K562 (cell line): ENCODE measurements at regions not wholly inside any gene's neighbourhood (a gene's known extent, or its start where the extent isn't known, plus 50 kb on each side); places are given as distances from the start of the nearest gene placed in this dataset.

Source experiments
- ATAC-seq: fragments of 200-7000 bp; cut with Tn5 transposase; 3 replicates; pipeline ENCODE4 v1.9.1; 2020; ENCODE audit warnings: moderate library complexity
- BruUV-seq: library from RNA; stranded (reverse); fragments of 400-500 nt; replicated peaks from 2 replicates; lab custom pipeline; 2021; lab: Mats Ljungman, UMichigan
- CTCF ChIA-PET: fragments of 300-600 bp; formaldehyde crosslinking; extraction: SDS; loops from one replicate; lab custom pipeline; 2021; ENCODE audit warnings: low intra/inter-chr PET ratio; lab: Yijun Ruan, JAX
- POLR2A ChIA-PET: fragments of 300-600, 350-650 bp; sonication (Branson Sonifier 250); formaldehyde crosslinking; extraction: SDS; loops from one replicate; lab custom pipeline; 2021; ENCODE audit warnings: antibody characterized with exemption, inconsistent platforms; lab: Yijun Ruan, JAX
- DNase-seq, 4 experiments: peaks; one replicate each; pipeline versions ENCODE4 v3.0.0 to v3.0.0-alpha.2; 2011 to 2018; ENCODE audit warnings: low spot score in 3 of 4, mixed read lengths in 3 of 4; ENCODE audit errors: extremely low read depth in 1 of 4
- FAIRE-seq: peaks from 2 replicates; lab custom pipeline; 2011; peaks lifted over from hg19 to GRCh38; lab: Jason Lieb, UNC
- H2AFZ ChIP-seq: 2 replicates; pipeline ENCODE4 v1.6.0; 2011; ENCODE audit warnings: low read depth, low read length, control low read depth, inconsistent platforms
- H3K27ac ChIP-seq: fragments of 200-600 bp; 3 replicates; pipeline ENCODE4 v1.8.0; 2011; ENCODE audit warnings: low read depth, mild to moderate bottlenecking, control low read depth, inconsistent platforms, low read length, moderate library complexity, mixed read lengths; ENCODE audit errors: extremely low read depth
- H3K27me3 ChIP-seq, 2 experiments: fragments of 300-600 bp in 1 of 2; 2 replicates in 1 of 2; 3 replicates in 1 of 2; pipeline versions ENCODE4 v1.6.0 to v1.8.0; 2011; ENCODE audit warnings: inconsistent platforms in 2 of 2, low read length in 2 of 2, mild to moderate bottlenecking in 1 of 2, mixed read lengths in 1 of 2, moderate library complexity in 1 of 2; ENCODE audit not compliant: control insufficient read depth in 2 of 2, insufficient read depth in 2 of 2
- H3K36me3 ChIP-seq: fragments of 300-600 bp; 3 replicates; pipeline ENCODE4 v1.8.0; 2011; ENCODE audit warnings: mild to moderate bottlenecking, low read length, inconsistent platforms; ENCODE audit not compliant: control insufficient read depth, insufficient read depth
- H3K4me1 ChIP-seq, 2 experiments: fragments of 200-600 bp in 1 of 2; replicated peaks in 1 of 2; 2 replicates in 1 of 2; 3 replicates in 1 of 2; pipeline versions ENCODE4 v1.5.1 to v1.8.0; 2011; ENCODE audit warnings: inconsistent platforms in 2 of 2, low read length in 2 of 2, mild to moderate bottlenecking in 1 of 2, mixed read lengths in 1 of 2, moderate library complexity in 1 of 2; ENCODE audit not compliant: control insufficient read depth in 2 of 2, insufficient read depth in 2 of 2
- H3K4me2 ChIP-seq: 2 replicates; pipeline ENCODE4 v1.6.1; 2011; ENCODE audit warnings: low read length, control low read depth, inconsistent platforms, mixed read lengths; ENCODE audit not compliant: insufficient read depth
- H3K4me3 ChIP-seq: fragments of 200-600 bp; sonication (generic), shearing (Covaris generic); 2 replicates; pipeline ENCODE4 v1.5.1; 2016; ENCODE audit warnings: control low read depth, inconsistent platforms
- H3K79me2 ChIP-seq: fragments of 200-600 bp; 3 replicates; pipeline ENCODE4 v1.8.0; 2011; ENCODE audit warnings: low read length, inconsistent platforms; ENCODE audit not compliant: control insufficient read depth, insufficient read depth
- H3K9ac ChIP-seq, 2 experiments: 2 replicates each; pipeline versions ENCODE4 v1.6.0 to v1.6.1; 2011; ENCODE audit warnings: low read depth in 2 of 2, low read length in 2 of 2, control low read depth in 1 of 2, inconsistent platforms in 1 of 2, mild to moderate bottlenecking in 1 of 2, mixed read lengths in 1 of 2; ENCODE audit not compliant: insufficient read depth in 1 of 2
- H3K9me1 ChIP-seq: one replicate; pipeline ENCODE4 v1.6.0; 2011; ENCODE audit warnings: inconsistent platforms, mild to moderate bottlenecking, low read length, moderate library complexity; ENCODE audit not compliant: control insufficient read depth, insufficient read depth
- H3K9me3 ChIP-seq: replicated peaks from 2 replicates; pipeline ENCODE4 v1.5.1; 2011; ENCODE audit warnings: low read depth, low read length, inconsistent platforms; ENCODE audit not compliant: control insufficient read depth, insufficient read depth
- H4K20me1 ChIP-seq: replicated peaks from 2 replicates; pipeline ENCODE4 v1.6.1; 2011; ENCODE audit warnings: low read length, inconsistent platforms, mixed read lengths; ENCODE audit not compliant: control insufficient read depth, insufficient read depth
- ADNP ChIP-seq: fragments of 200-800 bp; sonication (Bioruptor generic); IDR thresholded peaks from 2 replicates; pipeline ENCODE4 v1.6.1; 2016; ENCODE audit warnings: missing genetic modification characterization, missing compliant biosample characterization
- CAMTA2 ChIP-seq: fragments of 250-450 bp; sonication (Bioruptor Pico); conservative IDR thresholded peaks from 2 replicates; pipeline ENCODE4 v1.5.1; 2022
- ESRRA ChIP-seq: fragments of 450-650 bp; IDR thresholded peaks from 2 replicates; pipeline ENCODE4 v1.6.1; 2014; ENCODE audit warnings: low read depth, mild to moderate bottlenecking, moderate library complexity, borderline replicate concordance
- GABPA ChIP-seq: fragments of 200-800 bp; sonication (Bioruptor generic); conservative IDR thresholded peaks from 2 replicates; pipeline ENCODE4 v1.6.1; 2016; ENCODE audit warnings: low read depth, missing genetic modification characterization, missing compliant biosample characterization
- GATAD2A ChIP-seq: fragments of 450-650 bp; IDR thresholded peaks from 2 replicates; pipeline ENCODE4 v1.6.1; 2017
- KAT2B ChIP-seq: IDR thresholded peaks from one replicate; pipeline ENCODE4 v1.6.1; 2012; ENCODE audit warnings: low read depth, mild to moderate bottlenecking, control low read depth, inconsistent platforms, low read length, moderate library complexity
- MCM5 ChIP-seq: fragments of 450-650 bp; IDR thresholded peaks from 2 replicates; pipeline ENCODE4 v1.6.1; 2016; ENCODE audit warnings: low read depth
- SRF ChIP-seq, 2 experiments: fragments of 250-450, 450-650 bp in 1 of 2; sonication (Bioruptor Pico) in 1 of 2; sonication (generic) in 1 of 2; formaldehyde crosslinking; IDR thresholded peaks; 2 replicates each; pipeline versions ENCODE4 v1.5.0 to v1.5.1; 2020 to 2022; ENCODE audit warnings: mild to moderate bottlenecking in 1 of 2, missing genetic modification reagents in 1 of 2
- TRIM24 ChIP-seq, 2 experiments: fragments of 450-650 bp; IDR thresholded peaks; 2 replicates each; pipeline ENCODE4 v1.6.1; 2016
- ZNF24 ChIP-seq: fragments of 450-650 bp; IDR thresholded peaks from 2 replicates; pipeline ENCODE4 v1.6.1; 2016
- ZNF282 ChIP-seq: sonication (generic); formaldehyde crosslinking; IDR thresholded peaks from 2 replicates; pipeline ENCODE4 v1.8.1; 2023; ENCODE audit warnings: missing genetic modification reagents
- WGBS: fragments of 100-300 bp; shearing (Covaris generic); methylation state at CpG from one replicate; pipeline ENCODE4 v1.1.6; 2016; ENCODE audit warnings: low coverage, mixed read lengths; ENCODE audit not compliant: insufficient coverage; ENCODE audit errors: missing lambda C conversion rate; 5-methylcytosine and 5-hydroxymethylcytosine counted together
- in situ Hi-C: fragments of 300-500 bp; cut with MboI; formaldehyde crosslinking; loops from 4 replicates; pipeline ENCODE4 v1.15.0; 2018; ENCODE audit warnings: inconsistent platforms, mixed read lengths
- intact Hi-C: fragments of 100-400 bp; cut with micrococcal nuclease; formaldehyde crosslinking; loops from 2 replicates; pipeline ENCODE4 v1.14.2; 2022
- TF ChIP-seq, protein P1 (sequence below): fragments of 450-650 bp; IDR thresholded peaks from 2 replicates; pipeline ENCODE4 v1.7.1; 2018; ENCODE audit warnings: mild to moderate bottlenecking, low read depth; ENCODE audit not compliant: partially characterized antibody

DNA sequence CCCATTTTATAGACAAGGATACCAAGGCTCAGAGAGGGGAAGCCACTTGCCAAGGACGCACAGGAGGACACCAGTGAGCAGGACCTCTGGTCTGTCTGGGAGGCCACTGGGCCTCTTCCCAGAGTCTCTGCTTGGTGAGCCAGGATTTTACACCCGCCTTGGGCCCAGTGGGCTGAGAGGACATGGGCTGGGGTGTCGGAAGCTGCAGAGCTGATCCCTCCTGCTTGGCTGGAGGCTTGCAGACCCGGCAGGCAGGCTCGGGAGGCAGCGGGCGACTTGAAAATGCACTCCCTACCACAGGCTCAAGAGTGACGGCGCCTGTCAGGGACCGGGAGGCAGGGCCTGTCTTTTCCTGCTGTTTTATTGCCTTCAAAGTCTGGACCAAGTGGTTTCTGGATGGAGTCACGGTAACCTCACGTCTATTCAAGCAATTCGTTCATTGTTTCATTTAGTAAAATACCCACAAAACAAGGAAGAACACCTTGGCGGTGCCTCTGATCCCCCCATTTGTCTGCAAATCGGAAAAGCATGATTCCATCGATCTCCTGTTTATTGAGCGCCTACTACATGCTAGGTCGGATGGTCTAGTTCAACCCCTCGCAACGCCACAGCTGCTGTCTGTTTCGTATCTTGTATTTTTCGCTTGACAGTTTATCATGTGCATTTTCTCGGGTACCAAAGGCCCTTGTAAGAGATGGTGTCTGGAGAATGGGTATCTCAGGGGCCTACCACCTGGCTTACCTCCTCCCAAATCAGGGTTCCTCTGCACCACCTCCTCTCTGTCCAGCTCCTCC, 108.1 kb upstream of the IER5L start:
- no peak overlapping the region for H3K4me2 ChIP-seq
- H3K36me3 ChIP-seq: no peaks in the 10 kb centered on the region
- no peak for TF ChIP-seq MCM5
- no peak for TF ChIP-seq GABPA
- TF ChIP-seq TRIM24 (IDR thresholded peaks at IDR 0.05): no peak
- TF ChIP-seq ESRRA: no peak
- no peak for TF ChIP-seq GATAD2A
- no peak for TF ChIP-seq CAMTA2
- no peak for TF ChIP-seq SRF (CRISPR knock-in tag; IDR thresholded peaks at IDR 0.05)
- TF ChIP-seq ZNF282 (CRISPR knock-in tag): no peak
- no peak for TF ChIP-seq KAT2B
- TF ChIP-seq, protein P1, sequence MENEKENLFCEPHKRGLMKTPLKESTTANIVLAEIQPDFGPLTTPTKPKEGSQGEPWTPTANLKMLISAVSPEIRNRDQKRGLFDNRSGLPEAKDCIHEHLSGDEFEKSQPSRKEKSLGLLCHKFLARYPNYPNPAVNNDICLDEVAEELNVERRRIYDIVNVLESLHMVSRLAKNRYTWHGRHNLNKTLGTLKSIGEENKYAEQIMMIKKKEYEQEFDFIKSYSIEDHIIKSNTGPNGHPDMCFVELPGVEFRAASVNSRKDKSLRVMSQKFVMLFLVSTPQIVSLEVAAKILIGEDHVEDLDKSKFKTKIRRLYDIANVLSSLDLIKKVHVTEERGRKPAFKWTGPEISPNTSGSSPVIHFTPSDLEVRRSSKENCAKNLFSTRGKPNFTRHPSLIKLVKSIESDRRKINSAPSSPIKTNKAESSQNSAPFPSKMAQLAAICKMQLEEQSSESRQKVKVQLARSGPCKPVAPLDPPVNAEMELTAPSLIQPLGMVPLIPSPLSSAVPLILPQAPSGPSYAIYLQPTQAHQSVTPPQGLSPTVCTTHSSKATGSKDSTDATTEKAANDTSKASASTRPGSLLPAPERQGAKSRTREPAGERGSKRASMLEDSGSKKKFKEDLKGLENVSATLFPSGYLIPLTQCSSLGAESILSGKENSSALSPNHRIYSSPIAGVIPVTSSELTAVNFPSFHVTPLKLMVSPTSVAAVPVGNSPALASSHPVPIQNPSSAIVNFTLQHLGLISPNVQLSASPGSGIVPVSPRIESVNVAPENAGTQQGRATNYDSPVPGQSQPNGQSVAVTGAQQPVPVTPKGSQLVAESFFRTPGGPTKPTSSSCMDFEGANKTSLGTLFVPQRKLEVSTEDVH: no peak
- no peak for TF ChIP-seq ADNP (tag)
- no peak for TF ChIP-seq ZNF24
- CTCF ChIA-PET: no interaction called here
- POLR2A ChIA-PET: no interaction called here
- no peak overlapping the region for H2AFZ ChIP-seq
- peaks cover 0 to 8% of the 10 kb centered on the region in 2 experiments; a peak in 2 of 5 replicates for H3K27me3 ChIP-seq
- WGBS: 55% methylated on average over 21 of the region's 23 CpGs
- no peaks in the 10 kb centered on the region for H3K9me3 ChIP-seq
- H4K20me1 ChIP-seq: 0 out of 2 replicates have a peak, but pooled peaks cover 2% of the 10 kb centered on the region
- no peaks in the 10 kb centered on the region for H3K79me2 ChIP-seq
- in situ Hi-C loops: no loop called here
- FAIRE-seq (no peak), ATAC-seq (no peak), DNase-seq (no peak)
- H3K27ac ChIP-seq: no peak overlapping the region
- BruUV-seq: no TSS peak
- H3K4me3 ChIP-seq: no peak overlapping the region
- intact Hi-C loops: no loop called here
- H3K9ac ChIP-seq: no peak overlapping the region
- H3K4me1 ChIP-seq: peaks cover 0 to 26% of the 10 kb centered on the region in 2 experiments; a peak in 3 of 5 replicates
- H3K9me1 ChIP-seq: no peaks in the 10 kb centered on the region
